Loucy (cell line): ENCODE measurements at regions not wholly inside any gene's neighbourhood (a gene's known extent, or its start where the extent isn't known, plus 50 kb on each side); places are given as distances from the start of the nearest gene placed in this dataset.

Experiments
- H2AFZ ChIP-seq: fragments of 200-600 bp; sonication (generic); 2 replicates; pipeline ENCODE4 v1.6.0; 2016; ENCODE audit warnings: antibody characterized with exemption, mild to moderate bottlenecking, low read length, moderate library complexity
- H3F3A ChIP-seq: fragments of 200-600 bp; 2 replicates; pipeline ENCODE4 v1.6.0; 2016; ENCODE audit warnings: antibody characterized with exemption, low read depth, mild to moderate bottlenecking
- H3K27me3 ChIP-seq: fragments of 200-600 bp; sonication (generic); 2 replicates; pipeline ENCODE4 v1.6.1; 2014; ENCODE audit warnings: low read length, mild to moderate bottlenecking; ENCODE audit not compliant: insufficient read depth, poor library complexity, severe bottlenecking
- H3K36me3 ChIP-seq: fragments of 200-600 bp; sonication (generic); 2 replicates; pipeline ENCODE4 v1.6.1; 2016; ENCODE audit warnings: low read length; ENCODE audit not compliant: insufficient read depth
- H3K4me1 ChIP-seq: fragments of 200-600 bp; sonication (generic); 2 replicates; pipeline ENCODE4 v1.5.1; 2014; ENCODE audit warnings: low read length, mild to moderate bottlenecking; ENCODE audit not compliant: insufficient read depth, poor library complexity, severe bottlenecking
- H3K4me2 ChIP-seq: fragments of 200-600 bp; sonication (generic); 2 replicates; pipeline ENCODE4 v1.6.0; 2014; ENCODE audit warnings: antibody characterized with exemption, low read length, low read depth, mild to moderate bottlenecking; ENCODE audit not compliant: poor library complexity, severe bottlenecking
- H3K4me3 ChIP-seq: fragments of 200-600 bp; sonication (generic); 2 replicates; pipeline ENCODE4 v1.5.1; 2014; ENCODE audit warnings: low read length, mild to moderate bottlenecking, mixed read lengths; ENCODE audit not compliant: poor library complexity, severe bottlenecking
- H3K79me2 ChIP-seq: fragments of 200-600 bp; sonication (generic); 2 replicates; pipeline ENCODE4 v1.6.1; 2014; ENCODE audit warnings: low read length; ENCODE audit not compliant: insufficient read depth
- H3K9ac ChIP-seq: fragments of 200-600 bp; sonication (generic); 2 replicates; pipeline ENCODE4 v1.6.0; 2014; ENCODE audit warnings: mild to moderate bottlenecking, low read depth, low read length, moderate library complexity; ENCODE audit not compliant: poor library complexity, severe bottlenecking
- H3K9me2 ChIP-seq: fragments of 200-600 bp; sonication (generic); replicated peaks from 2 replicates; pipeline ENCODE4 v1.6.1; 2016; ENCODE audit warnings: low read depth, low read length, mixed read lengths
- H3K9me3 ChIP-seq: fragments of 200-600 bp; sonication (generic); 2 replicates; pipeline ENCODE4 v1.6.1; 2014; ENCODE audit warnings: mild to moderate bottlenecking, antibody characterized with exemption, low read length, low read depth; ENCODE audit not compliant: insufficient read depth
- H4K20me1 ChIP-seq: fragments of 200-600 bp; sonication (generic); 2 replicates; pipeline ENCODE4 v1.6.0; 2014; ENCODE audit warnings: antibody characterized with exemption, low read length, mild to moderate bottlenecking; ENCODE audit not compliant: insufficient read depth, poor library complexity, severe bottlenecking
- CTCF ChIP-seq: fragments of 200-600 bp; sonication (generic); conservative IDR thresholded peaks from 2 replicates; pipeline ENCODE4 v1.5.1; 2014; ENCODE audit warnings: mild to moderate bottlenecking, antibody characterized with exemption, low read length
- EZH2phosphoT487 ChIP-seq: fragments of 200-600 bp; IDR thresholded peaks from 2 replicates; pipeline ENCODE4 v1.6.1; 2018; ENCODE audit warnings: antibody characterized with exemption, mild to moderate bottlenecking, moderate library complexity, borderline replicate concordance

- Histone ChIP-seq H3K4me3 (no peak overlapping the region), H3K9ac (no peak overlapping the region), H2AFZ (no peak overlapping the region), H3K79me2 (no peaks in the 10 kb centered on the region), H3K27me3 (no peaks in the 10 kb centered on the region), H3F3A (no peaks in the 10 kb centered on the region), H3K4me2 (no peak overlapping the region), H3K4me1 (peaks cover 3% of the 10 kb centered on the region), H3K9me2 (no peaks in the 10 kb centered on the region), H3K9me3 (no peaks in the 10 kb centered on the region), H4K20me1 (no peaks in the 10 kb centered on the region), H3K36me3 (no peaks in the 10 kb centered on the region)
- TF ChIP-seq EZH2phosphoT487 (no peak), CTCF (no peak)
Observed at GRCh38 chr9:89956907-89957306, 352.1 kb downstream of the GADD45G start.

- H3F3A ChIP-seq, result no peaks in the 10 kb centered on the region
- no peak overlapping the region for H3K4me3 ChIP-seq
- H3K4me1 ChIP-seq, result peaks cover 5% of the 10 kb centered on the region
- H3K79me2 ChIP-seq, result no peaks in the 10 kb centered on the region
- H2AFZ ChIP-seq, result no peak overlapping the region
- H3K4me2 ChIP-seq, result no peak overlapping the region
- no peak overlapping the region for H3K9ac ChIP-seq
- TF ChIP-seq EZH2phosphoT487 (no peak), CTCF (no peak)
- H3K36me3 ChIP-seq, result no peaks in the 10 kb centered on the region
- H3K9me2 ChIP-seq, result no peaks in the 10 kb centered on the region
- H3K9me3 ChIP-seq, result no peaks in the 10 kb centered on the region
- H4K20me1 ChIP-seq, result no peaks in the 10 kb centered on the region
- H3K27me3 ChIP-seq, result no peaks in the 10 kb centered on the region
Observed at GRCh38 chr9:89958086-89958485, 353.3 kb downstream of the GADD45G start.

GRCh38 chr9:89961616-89962341 lies 357.0 kb downstream of the GADD45G start:
- Histone ChIP-seq H3K4me2 (peak overlapping the region; percentile 56), H3K9ac (no peak overlapping the region), H2AFZ (peak overlapping the region; percentile 82)

More at GRCh38 chr9:89961616-89962341, 357.0 kb downstream of the GADD45G start:
- peaks cover 5% of the 10 kb centered on the region for H3K4me1 ChIP-seq
- no peaks in the 10 kb centered on the region for H3K36me3 ChIP-seq
- H3K4me3 ChIP-seq, result peak overlapping the region; percentile 43
- no peaks in the 10 kb centered on the region for H4K20me1 ChIP-seq
- no peaks in the 10 kb centered on the region for H3F3A ChIP-seq
- H3K27me3 ChIP-seq, result no peaks in the 10 kb centered on the region
- H3K79me2 ChIP-seq, result no peaks in the 10 kb centered on the region
- no peak for TF ChIP-seq CTCF
- TF ChIP-seq EZH2phosphoT487, result no peak
- no peaks in the 10 kb centered on the region for H3K9me2 ChIP-seq
- H3K9me3 ChIP-seq, result no peaks in the 10 kb centered on the region
